Hepatocyte (in vitro differentiated cells): ENCODE measurements at regions not wholly inside any gene's neighbourhood (a gene's known extent, or its start where the extent isn't known, plus 50 kb on each side); places are given as distances from the start of the nearest gene placed in this dataset.
"Not testable (repeated sequence)": the region's sequence is repeated elsewhere in the genome, so short reads cannot be mapped to it uniquely, and the experiment has no call there.

ENCODE experiments used
- CTCF ChIP-seq: fragments of 200-600 bp; sonication (generic); IDR thresholded peaks from 2 replicates; pipeline ENCODE4 v1.5.1; 2016; ENCODE audit warnings: antibody characterized with exemption, mild to moderate bottlenecking; ENCODE audit not compliant: poor library complexity
- EZH2phosphoT487 ChIP-seq: fragments of 200-600 bp; sonication (generic); IDR thresholded peaks from one replicate; pipeline ENCODE4 v1.6.1; 2018; ENCODE audit warnings: antibody characterized with exemption, mild to moderate bottlenecking, low read depth, moderate library complexity; ENCODE audit not compliant: unreplicated experiment, severe bottlenecking

- not testable (repeated sequence) for TF ChIP-seq CTCF, EZH2phosphoT487
These were observed 1215.0 kb upstream of the ATXN8OS start for GRCh38 chr13:68892596-68892995.
